HG03045 (cell line): ENCODE measurements at regions not wholly inside any gene's neighbourhood (a gene's known extent, or its start where the extent isn't known, plus 50 kb on each side); places are given as distances from the start of the nearest gene placed in this dataset.

Experiments used
- ATAC-seq: cut with Tn5 transposase; IDR thresholded peaks from one replicate; pipeline ENCODE4 v1.9.1; 2021; ENCODE audit warnings: mild to moderate bottlenecking, moderate library complexity; ENCODE audit not compliant: unreplicated experiment

DNA sequence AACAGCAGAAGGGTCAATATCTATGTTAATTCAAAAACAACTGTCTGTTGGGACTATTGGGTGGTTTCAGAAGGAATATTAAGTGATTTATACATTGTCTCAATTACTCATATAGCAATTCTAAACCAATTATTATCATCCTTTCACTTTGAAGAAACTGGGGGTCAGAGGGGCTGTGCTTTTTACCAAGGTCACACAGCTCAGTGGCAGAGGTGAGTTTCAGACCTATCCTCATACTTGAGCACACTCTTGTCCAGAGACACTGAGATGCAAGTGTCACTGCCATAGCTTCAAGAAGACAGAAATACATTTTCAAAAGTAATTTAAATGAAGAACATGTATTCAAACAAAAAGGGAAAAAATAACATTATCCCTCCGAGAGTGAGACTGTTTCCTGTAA, 195.3 kb downstream of the ARL4A start:
- ATAC-seq: no peak

- no peak for ATAC-seq
These were observed 196.6 kb downstream of the ARL4A start for GRCh38 chr7:12884033-12884432.

DNA sequence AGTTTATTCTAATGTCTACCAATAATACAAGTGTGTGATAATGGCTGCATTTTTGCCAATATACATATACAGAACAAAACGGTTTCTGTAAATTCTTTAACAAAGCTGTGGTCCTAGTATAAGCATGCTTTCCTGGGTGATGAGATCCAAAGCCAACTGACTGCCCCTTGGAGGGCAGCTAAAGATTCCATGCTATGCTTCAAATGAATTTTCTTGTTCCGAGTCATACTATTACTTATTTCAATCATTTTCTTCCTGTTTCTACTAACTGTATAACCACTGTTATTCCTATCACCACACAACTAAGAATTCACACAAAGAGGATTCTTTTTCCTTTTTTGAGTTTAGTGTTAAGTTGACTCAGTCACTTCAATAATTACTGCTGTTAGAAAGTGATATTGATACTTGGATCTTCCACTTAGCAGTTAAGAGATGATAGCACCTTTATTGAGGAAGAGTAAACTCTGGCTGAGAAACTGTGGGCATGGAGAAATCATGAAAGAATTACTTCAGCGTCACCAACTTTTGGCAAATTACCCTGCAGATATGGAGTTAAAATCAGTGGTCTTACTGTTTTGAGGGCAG, 197.5 kb downstream of the ARL4A start:
- ATAC-seq: no peak

- ATAC-seq: no peak
These were observed 201.3 kb downstream of the ARL4A start for GRCh38 chr7:12888717-12889116.

DNA sequence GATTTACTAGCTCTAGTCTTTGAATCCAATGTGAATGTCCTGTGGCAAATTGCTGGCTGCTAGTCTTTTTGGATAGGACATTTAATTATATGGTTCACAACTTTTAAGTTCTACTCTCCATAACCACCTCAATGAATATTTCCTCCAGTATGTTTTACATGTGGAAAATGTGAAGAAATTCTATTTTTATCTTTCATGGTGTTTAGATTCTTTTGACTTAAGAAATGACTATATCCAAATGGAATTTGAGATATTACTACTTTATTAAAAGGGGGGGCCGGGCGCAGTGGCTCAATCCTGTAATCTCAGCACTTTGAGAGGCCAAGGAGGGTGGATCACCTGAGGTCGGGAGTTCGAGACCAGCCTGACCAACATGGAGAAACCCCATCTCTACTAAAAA, 202.0 kb downstream of the ARL4A start:
- no peak for ATAC-seq

DNA sequence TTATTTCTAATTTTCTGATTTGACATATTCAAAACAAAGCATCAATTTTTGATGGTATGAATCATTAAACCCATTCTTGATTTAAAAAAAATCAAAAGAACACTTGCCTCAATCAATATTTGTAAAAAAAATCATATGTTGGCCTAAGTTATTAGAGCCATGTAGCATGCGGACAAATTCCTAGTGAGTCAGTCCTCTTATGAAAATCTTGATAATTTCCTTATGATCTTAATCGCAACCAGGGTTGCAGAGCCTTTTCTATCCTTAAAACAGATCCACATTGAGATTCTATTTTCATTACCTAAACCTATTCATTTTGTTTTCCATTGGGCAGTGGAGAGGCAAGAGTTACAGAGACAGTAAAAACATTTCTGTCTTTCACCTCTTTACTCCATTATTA, 203.2 kb downstream of the ARL4A start:
- no peak for ATAC-seq

DNA sequence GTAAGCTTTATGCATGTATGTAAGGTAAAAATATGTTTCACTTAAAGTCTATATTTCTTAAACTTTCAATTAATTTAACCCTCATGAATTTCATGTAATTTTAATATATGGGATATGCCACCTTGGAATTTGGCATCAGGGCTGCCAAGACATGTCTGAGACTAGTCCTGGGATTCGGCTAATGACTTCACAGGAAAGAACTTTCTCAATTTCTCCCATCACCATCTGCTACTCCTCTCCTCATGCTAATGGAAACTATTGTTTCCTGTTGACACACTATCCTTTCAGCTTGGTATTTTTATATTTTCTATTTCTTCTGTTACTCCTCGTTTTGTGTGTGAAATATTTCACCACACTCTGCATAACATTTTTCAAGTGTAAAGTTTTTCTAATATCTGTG, 205.9 kb downstream of the ARL4A start:
- ATAC-seq: no peak

DNA sequence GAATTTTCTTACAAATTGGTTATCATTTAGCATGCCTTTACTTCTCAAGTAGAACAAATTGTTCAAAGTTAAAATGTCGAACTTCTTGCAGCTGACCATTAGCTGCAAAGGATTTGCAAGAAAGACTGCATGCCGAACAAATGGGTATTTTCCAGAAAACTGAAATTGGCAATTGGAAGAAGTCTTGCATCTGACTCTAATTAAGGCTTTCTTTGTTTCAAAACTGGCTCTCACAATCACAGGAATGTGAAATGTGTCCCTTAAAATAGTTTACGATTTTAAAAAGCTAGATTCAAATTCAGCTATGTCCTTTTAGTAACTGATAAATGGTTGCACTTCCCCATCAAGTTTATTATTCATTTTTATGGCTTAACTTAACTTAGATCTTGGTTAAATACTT, 207.9 kb downstream of the ARL4A start:
- no peak for ATAC-seq

DNA sequence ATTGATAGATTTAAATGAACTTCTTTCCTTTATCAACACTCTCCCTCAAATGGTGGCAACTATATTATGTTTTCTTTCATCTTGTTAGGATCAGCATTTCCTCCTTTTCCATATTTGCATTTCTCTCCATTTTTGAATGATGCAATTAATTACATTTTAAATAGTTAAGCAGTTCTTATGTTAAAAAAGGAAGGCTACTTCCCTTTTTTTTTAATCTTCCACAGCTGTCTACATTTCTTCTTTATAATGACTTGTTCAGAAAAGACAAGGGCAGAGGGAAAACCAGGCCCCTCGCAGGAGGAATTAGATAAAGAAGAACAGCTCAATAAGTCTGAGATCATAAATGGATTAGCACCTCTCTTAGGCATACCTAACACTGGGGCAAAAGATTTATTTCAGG, 208.9 kb downstream of the ARL4A start:
- no peak for ATAC-seq

DNA sequence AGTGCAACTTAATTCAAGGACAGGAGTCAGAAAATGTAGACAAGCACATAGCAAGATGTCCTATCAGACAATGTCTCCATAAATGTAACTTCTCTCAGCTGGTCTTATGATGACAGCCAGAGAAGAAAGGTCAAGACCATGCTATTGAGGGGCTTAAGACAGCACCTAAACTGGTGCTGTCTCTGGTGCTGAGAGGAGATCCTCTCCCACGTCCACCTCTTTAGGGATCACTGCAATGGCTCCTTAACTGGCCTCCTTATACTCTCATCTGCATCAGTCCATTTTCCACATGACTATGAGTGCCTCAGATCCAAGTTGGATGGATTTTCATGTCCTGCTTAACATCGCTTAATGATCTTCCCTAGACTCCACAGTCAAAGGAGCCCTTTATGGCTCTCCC, 210.6 kb downstream of the ARL4A start:
- no peak for ATAC-seq

DNA sequence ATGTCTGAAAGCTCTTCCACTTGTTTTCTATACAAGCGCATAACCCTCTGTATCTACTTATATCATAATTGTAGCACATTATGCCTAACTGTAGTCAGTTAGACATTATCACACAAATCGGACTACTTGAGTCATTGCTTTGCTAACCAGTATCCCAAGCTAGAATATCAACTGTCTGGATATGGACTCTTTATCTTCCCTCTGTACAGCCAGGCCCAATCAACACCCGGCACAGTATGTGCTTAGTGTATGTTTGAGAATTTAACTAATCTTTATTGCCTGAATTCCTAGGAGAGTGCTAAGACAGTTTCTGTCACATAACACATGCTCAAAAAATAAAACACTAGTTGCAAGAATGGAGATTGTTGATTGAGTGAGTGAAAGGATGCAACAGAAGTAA, 211.2 kb downstream of the ARL4A start:
- no peak for ATAC-seq

- ATAC-seq: no peak
These were observed 218.2 kb downstream of the ARL4A start for GRCh38 chr7:12905671-12906070.

DNA sequence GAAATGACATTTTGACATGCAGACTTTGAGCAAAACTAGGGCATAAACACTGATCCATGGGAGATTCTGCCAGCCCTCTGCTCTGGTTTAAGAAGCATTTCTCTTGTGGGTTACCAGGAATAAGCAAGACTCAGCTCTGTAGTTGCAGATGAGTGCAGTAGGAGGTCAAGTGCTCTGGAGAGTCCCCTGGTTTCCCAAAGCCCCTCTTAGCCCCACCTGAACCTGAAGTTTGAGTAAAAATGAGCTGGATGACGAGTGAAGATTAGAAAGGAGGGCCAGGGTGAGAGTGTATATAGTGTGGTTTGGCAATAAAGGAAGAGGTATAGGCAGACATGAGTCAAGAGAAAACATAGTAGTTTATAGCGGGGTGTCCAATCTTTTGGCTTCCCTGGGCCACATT, 220.3 kb downstream of the ARL4A start:
- no peak for ATAC-seq

- ATAC-seq: no peak
These were observed 222.1 kb downstream of the ARL4A start for GRCh38 chr7:12909483-12909882.

DNA sequence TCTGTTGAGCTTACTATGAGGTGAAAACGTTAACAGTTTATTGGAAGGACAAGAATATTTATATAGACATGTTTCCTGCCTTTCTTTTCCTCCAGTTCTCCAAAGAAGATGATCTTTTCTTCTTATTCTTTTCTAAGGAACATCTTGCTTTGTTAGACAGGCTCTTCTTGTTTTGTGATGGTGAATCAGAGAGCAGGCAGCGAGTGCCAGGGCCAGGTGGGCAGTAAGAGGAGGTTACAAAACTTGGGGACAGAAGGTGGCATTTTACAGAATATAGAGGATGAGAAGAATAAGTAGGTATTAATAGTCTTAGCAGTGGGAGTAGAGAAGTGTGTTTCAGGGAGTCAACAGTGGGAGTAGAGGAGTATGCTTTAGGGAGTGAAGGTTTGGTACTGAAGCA, 223.6 kb downstream of the ARL4A start:
- ATAC-seq: no peak

DNA sequence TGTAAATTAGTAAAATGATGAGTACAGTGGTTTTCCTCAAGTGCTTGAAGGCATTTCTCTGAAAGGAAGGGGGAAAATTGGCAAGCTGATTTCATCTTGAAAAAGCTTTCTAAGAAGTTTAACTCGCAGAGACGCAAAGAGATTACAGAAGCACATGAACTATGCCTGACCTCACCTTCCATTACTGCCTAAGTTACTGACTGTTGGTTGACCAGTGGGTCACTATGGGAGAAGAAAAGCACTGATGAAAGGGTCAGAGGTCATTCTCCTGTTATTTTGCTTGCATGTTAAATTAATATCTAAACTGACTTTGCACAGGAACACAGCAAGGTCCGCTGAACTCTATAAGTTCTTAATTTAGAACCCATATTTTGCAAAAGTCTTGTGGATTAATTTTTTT, 225.6 kb downstream of the ARL4A start:
- no peak for ATAC-seq

DNA sequence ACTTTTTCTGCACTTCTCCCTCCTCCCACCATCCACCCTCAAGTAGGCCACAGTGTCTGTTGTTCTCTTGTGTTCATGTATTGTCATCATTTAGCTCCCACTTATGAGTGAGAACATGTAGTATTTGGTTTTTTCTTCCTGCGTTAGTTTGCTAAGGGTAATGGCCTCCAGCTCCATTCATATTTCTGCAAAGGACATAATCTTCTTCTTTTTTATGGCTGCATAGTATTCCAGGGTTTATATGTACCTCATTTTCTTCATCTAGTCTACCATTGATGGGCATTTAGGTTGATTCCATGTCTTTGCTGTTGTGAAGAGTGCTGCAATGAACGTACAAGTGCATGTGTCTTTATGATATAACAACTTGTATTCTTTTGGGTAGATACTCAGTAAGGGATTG, 230.4 kb downstream of the ARL4A start:
- ATAC-seq: no peak

GRCh38 chr7:12921751-12922345, 234.4 kb downstream of the ARL4A start:
- ATAC-seq: no peak

DNA sequence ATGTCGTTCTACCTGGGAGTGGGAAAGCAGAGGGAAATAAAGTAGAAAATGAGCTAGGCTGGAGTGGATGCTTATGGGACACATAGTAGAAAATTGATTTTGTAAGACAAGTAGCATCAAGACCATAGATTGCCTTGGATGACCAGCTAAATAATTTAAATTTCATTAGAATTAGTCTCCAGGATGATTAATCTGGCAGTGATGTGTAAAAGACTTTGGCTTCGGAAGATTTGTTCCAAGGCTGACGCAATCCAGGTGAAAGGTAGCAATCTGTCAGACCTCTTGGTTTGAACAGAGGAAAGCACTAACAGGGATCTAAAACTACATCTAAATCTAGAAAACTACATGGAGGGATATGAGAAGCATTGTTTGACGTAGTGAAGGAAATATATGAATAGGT, 236.5 kb downstream of the ARL4A start:
- no peak for ATAC-seq

DNA sequence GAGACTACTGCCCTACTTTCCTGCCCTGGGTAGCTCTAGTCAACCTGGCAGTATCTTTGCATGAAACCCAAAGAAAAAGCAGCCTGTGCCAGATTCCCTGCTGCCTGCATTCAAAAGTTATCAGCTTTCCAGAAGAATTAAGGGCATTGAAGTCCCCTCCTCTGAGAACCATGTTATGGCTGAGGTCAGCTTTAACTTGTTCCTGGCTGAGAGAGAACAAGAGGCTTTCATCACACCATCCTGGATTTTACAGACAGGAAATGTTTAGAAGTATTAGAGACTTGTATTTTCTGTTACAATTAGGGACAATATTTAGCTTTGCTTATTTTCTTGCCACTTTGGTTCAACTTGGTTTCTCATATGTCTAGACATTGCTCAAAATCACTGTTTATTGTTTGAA, 238.8 kb downstream of the ARL4A start:
- ATAC-seq: no peak

GRCh38 chr7:12927635-12928434, 240.4 kb downstream of the ARL4A start:
- ATAC-seq: no peak

- no peak for ATAC-seq
These were observed 242.2 kb downstream of the ARL4A start for GRCh38 chr7:12929476-12930140.
